ENCODE measurements at regions not wholly inside any gene's neighbourhood (a gene's known extent, or its start where the extent isn't known, plus 50 kb on each side); places are given as distances from the start of the nearest gene placed in this dataset.
"Not testable (repeated sequence)": the region's sequence is repeated elsewhere in the genome, so short reads cannot be mapped to it uniquely, and the experiment has no call there.

- not testable (repeated sequence) for H3K36me3 ChIP-seq (ENCODE audit: control insufficient read depth, insufficient read depth, low read length); DNase-seq (ENCODE audit: low read depth); H3K27me3 ChIP-seq (ENCODE audit: control insufficient read depth, insufficient read depth, low read length); FAIRE-seq; H3K4me3 ChIP-seq (ENCODE audit: low read depth, low read length)
Observed at GRCh38 chr1:206256935-206257334, 53.6 kb downstream of the SRGAP2 start.

GRCh38 chr1:206261473-206261872 is 58.1 kb downstream of the SRGAP2 start:
- FAIRE-seq; DNase-seq (ENCODE audit: low read depth); H3K4me3 ChIP-seq (ENCODE audit: low read depth, low read length); H3K27me3 ChIP-seq (ENCODE audit: control insufficient read depth, insufficient read depth, low read length); H3K36me3 ChIP-seq (ENCODE audit: control insufficient read depth, insufficient read depth, low read length): not testable (repeated sequence)

- DNase-seq (ENCODE audit: low read depth); FAIRE-seq; H3K36me3 ChIP-seq (ENCODE audit: control insufficient read depth, insufficient read depth, low read length); H3K27me3 ChIP-seq (ENCODE audit: control insufficient read depth, insufficient read depth, low read length); H3K4me3 ChIP-seq (ENCODE audit: low read depth, low read length): not testable (repeated sequence)
Observed at GRCh38 chr1:206262424-206262823, 59.1 kb downstream of the SRGAP2 start.

GRCh38 chr1:206264916-206265315 is 61.6 kb downstream of the SRGAP2 start:
- FAIRE-seq; H3K36me3 ChIP-seq (ENCODE audit: control insufficient read depth, insufficient read depth, low read length); DNase-seq (ENCODE audit: low read depth); H3K4me3 ChIP-seq (ENCODE audit: low read depth, low read length); H3K27me3 ChIP-seq (ENCODE audit: control insufficient read depth, insufficient read depth, low read length): not testable (repeated sequence)

- H3K36me3 ChIP-seq (ENCODE audit: control insufficient read depth, insufficient read depth, low read length); H3K4me3 ChIP-seq (ENCODE audit: low read depth, low read length); DNase-seq (ENCODE audit: low read depth); FAIRE-seq; H3K27me3 ChIP-seq (ENCODE audit: control insufficient read depth, insufficient read depth, low read length): not testable (repeated sequence)
Observed at GRCh38 chr1:206271153-206271552, 67.8 kb downstream of the SRGAP2 start.

GRCh38 chr1:206273104-206273503 is 69.8 kb downstream of the SRGAP2 start:
- FAIRE-seq; H3K27me3 ChIP-seq (ENCODE audit: control insufficient read depth, insufficient read depth, low read length); DNase-seq (ENCODE audit: low read depth); H3K36me3 ChIP-seq (ENCODE audit: control insufficient read depth, insufficient read depth, low read length); H3K4me3 ChIP-seq (ENCODE audit: low read depth, low read length): not testable (repeated sequence)

- H3K36me3 ChIP-seq (ENCODE audit: control insufficient read depth, insufficient read depth, low read length); H3K27me3 ChIP-seq (ENCODE audit: control insufficient read depth, insufficient read depth, low read length); FAIRE-seq; H3K4me3 ChIP-seq (ENCODE audit: low read depth, low read length); DNase-seq (ENCODE audit: low read depth): not testable (repeated sequence)
Observed at GRCh38 chr1:206276143-206276542, 72.8 kb downstream of the SRGAP2 start.

- FAIRE-seq; H3K4me3 ChIP-seq (ENCODE audit: low read depth, low read length): not testable (repeated sequence)
Observed at GRCh38 chr1:206278683-206279082, 75.3 kb downstream of the SRGAP2 start.

GRCh38 chr1:206280683-206281082 is 77.3 kb downstream of the SRGAP2 start:
- H3K4me3 ChIP-seq (ENCODE audit: low read depth, low read length); H3K36me3 ChIP-seq (ENCODE audit: control insufficient read depth, insufficient read depth, low read length); DNase-seq (ENCODE audit: low read depth); H3K27me3 ChIP-seq (ENCODE audit: control insufficient read depth, insufficient read depth, low read length); FAIRE-seq: not testable (repeated sequence)

More at GRCh38 chr1:206278683-206279082, 75.3 kb downstream of the SRGAP2 start:
- H3K27me3 ChIP-seq (ENCODE audit: control insufficient read depth, insufficient read depth, low read length); DNase-seq (ENCODE audit: low read depth); H3K36me3 ChIP-seq (ENCODE audit: control insufficient read depth, insufficient read depth, low read length): not testable (repeated sequence)

GRCh38 chr1:206281912-206282654 is 78.7 kb downstream of the SRGAP2 start:
- H3K27me3 ChIP-seq (ENCODE audit: control insufficient read depth, insufficient read depth, low read length); H3K36me3 ChIP-seq (ENCODE audit: control insufficient read depth, insufficient read depth, low read length); FAIRE-seq; DNase-seq (ENCODE audit: low read depth); H3K4me3 ChIP-seq (ENCODE audit: low read depth, low read length): not testable (repeated sequence)

GRCh38 chr1:206285024-206285960 is 82.0 kb downstream of the SRGAP2 start:
- not testable (repeated sequence) for H3K36me3 ChIP-seq (ENCODE audit: control insufficient read depth, insufficient read depth, low read length); DNase-seq (ENCODE audit: low read depth); H3K4me3 ChIP-seq (ENCODE audit: low read depth, low read length); FAIRE-seq; H3K27me3 ChIP-seq (ENCODE audit: control insufficient read depth, insufficient read depth, low read length)

GRCh38 chr1:206287759-206288158 is 84.4 kb downstream of the SRGAP2 start:
- not testable (repeated sequence) for FAIRE-seq; DNase-seq (ENCODE audit: low read depth); H3K36me3 ChIP-seq (ENCODE audit: control insufficient read depth, insufficient read depth, low read length); H3K27me3 ChIP-seq (ENCODE audit: control insufficient read depth, insufficient read depth, low read length); H3K4me3 ChIP-seq (ENCODE audit: low read depth, low read length)

GRCh38 chr1:206288453-206288852 is 85.1 kb downstream of the SRGAP2 start:
- H3K27me3 ChIP-seq (ENCODE audit: control insufficient read depth, insufficient read depth, low read length); H3K36me3 ChIP-seq (ENCODE audit: control insufficient read depth, insufficient read depth, low read length); H3K4me3 ChIP-seq (ENCODE audit: low read depth, low read length); DNase-seq (ENCODE audit: low read depth); FAIRE-seq: not testable (repeated sequence)
